ENCODE measurements at regions not wholly inside any gene's neighbourhood (a gene's known extent, or its start where the extent isn't known, plus 50 kb on each side); places are given as distances from the start of the nearest gene placed in this dataset.

DNA sequence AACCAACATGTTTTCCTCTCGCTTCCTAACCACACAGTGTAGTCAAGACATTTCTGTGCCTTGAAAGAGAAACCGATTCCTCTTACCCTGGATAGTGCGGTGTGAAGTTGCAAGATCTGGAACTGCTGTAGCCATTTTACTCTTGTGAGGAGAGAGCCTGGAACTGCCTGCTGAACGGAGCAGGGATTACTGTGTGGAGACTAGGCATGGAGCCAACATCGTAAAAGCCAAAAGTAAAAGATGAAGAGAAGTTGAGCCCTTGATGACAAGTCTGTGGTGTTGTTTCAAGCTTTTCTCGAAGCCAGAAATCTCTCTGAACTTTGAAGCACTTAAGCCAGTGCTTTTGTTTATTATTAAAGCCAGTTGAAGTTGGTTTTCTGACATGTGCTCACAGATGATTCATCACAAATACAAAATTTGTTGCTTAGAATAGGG lies 110.1 kb upstream of the GRIN3A start:
- TF ChIP-seq, protein P1, sequence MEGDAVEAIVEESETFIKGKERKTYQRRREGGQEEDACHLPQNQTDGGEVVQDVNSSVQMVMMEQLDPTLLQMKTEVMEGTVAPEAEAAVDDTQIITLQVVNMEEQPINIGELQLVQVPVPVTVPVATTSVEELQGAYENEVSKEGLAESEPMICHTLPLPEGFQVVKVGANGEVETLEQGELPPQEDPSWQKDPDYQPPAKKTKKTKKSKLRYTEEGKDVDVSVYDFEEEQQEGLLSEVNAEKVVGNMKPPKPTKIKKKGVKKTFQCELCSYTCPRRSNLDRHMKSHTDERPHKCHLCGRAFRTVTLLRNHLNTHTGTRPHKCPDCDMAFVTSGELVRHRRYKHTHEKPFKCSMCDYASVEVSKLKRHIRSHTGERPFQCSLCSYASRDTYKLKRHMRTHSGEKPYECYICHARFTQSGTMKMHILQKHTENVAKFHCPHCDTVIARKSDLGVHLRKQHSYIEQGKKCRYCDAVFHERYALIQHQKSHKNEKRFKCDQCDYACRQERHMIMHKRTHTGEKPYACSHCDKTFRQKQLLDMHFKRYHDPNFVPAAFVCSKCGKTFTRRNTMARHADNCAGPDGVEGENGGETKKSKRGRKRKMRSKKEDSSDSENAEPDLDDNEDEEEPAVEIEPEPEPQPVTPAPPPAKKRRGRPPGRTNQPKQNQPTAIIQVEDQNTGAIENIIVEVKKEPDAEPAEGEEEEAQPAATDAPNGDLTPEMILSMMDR (IDR thresholded peaks at IDR 0.05) = no peak
- no peak for TF ChIP-seq ZFX (IDR thresholded peaks at IDR 0.05; ENCODE audit: borderline replicate concordance)
